A549 (cell line): ENCODE measurements at regions not wholly inside any gene's neighbourhood (a gene's known extent, or its start where the extent isn't known, plus 50 kb on each side); places are given as distances from the start of the nearest gene placed in this dataset.

Source experiments
- CTCF ChIP-seq: fragments of >200 bp; sonication (Bioruptor Twin); formaldehyde crosslinking; IDR thresholded peaks from 3 replicates; pipeline ENCODE4 v1.5.1; 2016
- EP300 ChIP-seq, 2 experiments: fragments of >200 bp; sonication (Bioruptor Twin); formaldehyde crosslinking; IDR thresholded peaks; 2 replicates in 1 of 2; 3 replicates in 1 of 2; pipeline ENCODE4 v1.6.1; 2016 to 2017
- POLR2A ChIP-seq: IDR thresholded peaks from 2 replicates; pipeline ENCODE4 v1.6.1; 2012; ENCODE audit warnings: mild to moderate bottlenecking, low read length
- SREBF2 ChIP-seq: fragments of 450-650 bp; IDR thresholded peaks from 2 replicates; pipeline ENCODE4 v1.6.1; 2014; ENCODE audit warnings: mild to moderate bottlenecking, moderate library complexity
- TF ChIP-seq, protein P1 (sequence below): fragments of 250-450 bp; sonication (Bioruptor Pico); IDR thresholded peaks from 2 replicates; pipeline ENCODE4 v1.5.0; 2021; ENCODE audit warnings: mild to moderate bottlenecking, moderate library complexity, borderline replicate concordance

DNA sequence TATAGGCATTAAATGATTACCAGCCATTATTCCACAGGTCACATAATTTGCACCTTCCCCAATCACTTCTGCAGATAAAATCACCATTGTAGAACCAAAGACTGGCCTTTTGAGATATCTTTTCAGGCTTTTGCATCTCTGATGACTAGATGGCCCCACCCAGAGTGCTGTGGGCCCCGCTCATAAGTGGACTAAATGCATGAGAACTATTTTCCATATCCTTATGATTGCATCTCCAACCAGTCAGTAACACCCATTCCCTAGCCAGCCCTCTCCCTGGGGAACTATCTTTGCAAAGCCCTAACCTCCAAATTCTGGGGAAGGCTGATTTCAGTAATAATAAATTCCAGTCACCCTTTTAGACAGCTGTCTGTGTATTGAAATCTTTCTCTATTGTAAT, 53.5 kb upstream of the CDH9 start:
- no peak for TF ChIP-seq POLR2A
- no peak for TF ChIP-seq CTCF
- TF ChIP-seq EP300 (IDR thresholded peaks at IDR 0.05): no peak
- TF ChIP-seq, protein P1, sequence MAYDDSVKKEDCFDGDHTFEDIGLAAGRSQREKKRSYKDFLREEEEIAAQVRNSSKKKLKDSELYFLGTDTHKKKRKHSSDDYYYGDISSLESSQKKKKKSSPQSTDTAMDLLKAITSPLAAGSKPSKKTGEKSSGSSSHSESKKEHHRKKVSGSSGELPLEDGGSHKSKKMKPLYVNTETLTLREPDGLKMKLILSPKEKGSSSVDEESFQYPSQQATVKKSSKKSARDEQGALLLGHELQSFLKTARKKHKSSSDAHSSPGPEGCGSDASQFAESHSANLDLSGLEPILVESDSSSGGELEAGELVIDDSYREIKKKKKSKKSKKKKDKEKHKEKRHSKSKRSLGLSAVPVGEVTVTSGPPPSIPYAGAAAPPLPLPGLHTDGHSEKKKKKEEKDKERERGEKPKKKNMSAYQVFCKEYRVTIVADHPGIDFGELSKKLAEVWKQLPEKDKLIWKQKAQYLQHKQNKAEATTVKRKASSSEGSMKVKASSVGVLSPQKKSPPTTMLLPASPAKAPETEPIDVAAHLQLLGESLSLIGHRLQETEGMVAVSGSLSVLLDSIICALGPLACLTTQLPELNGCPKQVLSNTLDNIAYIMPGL (CRISPR knock-in tag): no peak
- no peak for TF ChIP-seq SREBF2
